Left colon (tissue), 2 donors: ENCODE measurements at regions not wholly inside any gene's neighbourhood (a gene's known extent, or its start where the extent isn't known, plus 50 kb on each side); places are given as distances from the start of the nearest gene placed in this dataset.
"Not testable (repeated sequence)": the region's sequence is repeated elsewhere in the genome, so short reads cannot be mapped to it uniquely, and the experiment has no call there.

Experiments used
- ATAC-seq: fragments of 200-7000 bp; cut with Tn5 transposase; one replicate; pipeline ENCODE4 v1.9.1; 2020; ENCODE audit warnings: mild to moderate bottlenecking, moderate library complexity
- DNase-seq, 2 donors: peaks; one replicate each; pipeline ENCODE4 v3.0.0-alpha.2; 2020
- intact Hi-C, 2 donors: fragments of 100-400 bp; cut with DNase I in 1 of 2; cut with micrococcal nuclease in 1 of 2; formaldehyde crosslinking; loops; one replicate each; pipeline versions ENCODE4 v1.11.2 to v1.14.0; 2022; cut with DNase I, micrococcal nuclease
- donor health status: DM: no; HTN: no; CAD: no.
- donor health status: DM: yes; HTN: yes; CAD: no.

DNA sequence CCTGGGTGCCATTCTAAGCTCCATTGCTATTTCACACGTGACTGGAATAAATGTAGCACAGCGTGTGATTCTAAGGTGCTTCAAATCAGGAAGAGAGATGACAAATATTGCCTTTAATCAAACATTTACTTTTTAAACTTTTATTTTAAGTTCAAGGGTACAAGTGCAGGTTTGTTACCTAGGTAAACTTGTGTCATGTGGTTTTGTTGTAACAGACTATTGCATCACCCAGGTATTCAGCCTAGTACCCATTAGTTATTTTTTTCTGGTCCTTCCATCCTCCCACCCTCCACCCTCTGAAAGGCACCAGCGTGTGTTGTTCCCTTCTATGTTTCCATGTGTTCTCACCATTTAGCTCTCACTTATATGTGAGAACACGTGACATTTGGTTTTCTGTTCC, 510.8 kb downstream of the PLOD2 start:
- no peak for DNase-seq
- ATAC-seq, result no peak
- intact Hi-C loops, result no loop called here

DNA sequence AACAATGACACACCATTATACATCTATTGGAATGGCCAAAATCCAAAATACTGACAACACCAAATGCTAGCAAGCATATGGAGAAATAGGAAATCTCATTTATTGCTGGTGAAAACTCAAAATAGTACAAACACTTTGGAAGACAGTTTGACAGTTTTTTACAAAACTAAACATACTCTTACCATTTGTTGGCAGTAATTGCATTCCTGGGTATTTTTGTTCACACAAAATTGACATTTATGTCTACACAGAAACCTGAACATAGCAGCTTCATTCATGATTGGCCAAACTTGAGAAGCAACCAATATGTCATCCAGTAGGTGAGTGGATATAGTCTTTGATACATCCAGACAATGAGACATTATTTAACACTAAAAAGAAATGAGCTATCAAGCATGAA, 489.9 kb downstream of the PLOD2 start:
- intact Hi-C loops, result no loop called here
- DNase-seq (no peak), ATAC-seq (no peak)

DNA sequence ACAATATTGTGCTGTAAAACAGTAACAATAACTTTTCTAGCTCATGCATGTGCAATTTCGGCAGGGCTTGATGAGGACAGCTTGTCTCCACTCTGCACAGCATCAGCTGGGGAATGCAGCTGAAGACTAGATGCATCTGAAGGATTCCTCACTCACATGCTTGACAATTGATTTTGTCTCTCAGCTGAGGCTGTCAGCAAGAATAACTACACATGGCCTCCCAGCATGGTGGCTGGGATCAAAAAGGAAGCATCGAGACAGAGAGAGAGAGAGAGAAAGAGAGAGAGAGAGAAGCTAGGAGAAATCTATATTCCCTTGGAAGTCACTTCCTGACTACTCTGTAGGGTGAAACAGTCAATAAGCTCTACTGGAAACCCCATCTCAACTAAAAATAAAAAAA, 487.1 kb downstream of the PLOD2 start:
- DNase-seq (no peak), ATAC-seq (no peak)
- intact Hi-C loops, result no loop called here

DNA sequence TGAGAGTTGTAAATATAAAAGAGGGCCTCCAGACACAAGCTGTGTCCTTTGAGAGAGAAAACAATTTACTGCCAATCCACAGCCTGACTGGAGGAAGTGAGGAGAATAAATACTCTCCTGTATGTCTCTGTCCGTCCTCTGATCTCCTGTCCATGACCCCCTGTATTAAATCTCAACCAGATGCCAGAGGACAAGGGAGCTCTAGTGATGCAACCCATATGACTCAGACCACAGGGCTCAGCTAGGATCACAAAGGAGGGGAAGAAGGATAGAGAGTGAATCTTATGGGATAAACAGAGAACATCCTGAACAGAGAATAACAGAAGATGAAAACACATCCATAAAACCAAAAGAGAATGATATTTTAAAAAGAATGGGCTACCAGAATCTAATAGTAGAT, 482.6 kb downstream of the PLOD2 start:
- no peak for ATAC-seq
- intact Hi-C loops, result no loop called here

DNA sequence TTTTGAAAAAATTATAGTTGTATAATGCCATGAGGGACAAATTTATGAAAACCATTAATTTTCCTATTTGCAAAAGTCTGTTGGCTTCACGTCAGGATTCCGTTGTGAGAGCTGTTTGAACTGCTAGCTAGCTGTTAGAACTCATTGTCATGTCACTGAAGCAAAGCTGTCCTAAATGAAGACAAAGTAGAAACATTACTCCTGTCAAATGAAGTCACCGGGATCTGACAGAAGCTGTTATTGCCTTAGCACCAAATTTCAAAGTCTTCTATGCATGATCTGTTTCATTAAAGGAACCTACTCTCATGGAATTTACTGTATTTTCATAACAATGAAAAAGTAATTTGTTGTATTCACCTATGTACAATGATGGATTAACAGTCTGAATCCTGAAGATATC, 479.8 kb downstream of the PLOD2 start:
- ATAC-seq (no peak), DNase-seq (no peak)
- intact Hi-C loops, result no loop called here

More for the DNA sequence above, 482.6 kb downstream of the PLOD2 start:
- DNase-seq, result no peak

DNA sequence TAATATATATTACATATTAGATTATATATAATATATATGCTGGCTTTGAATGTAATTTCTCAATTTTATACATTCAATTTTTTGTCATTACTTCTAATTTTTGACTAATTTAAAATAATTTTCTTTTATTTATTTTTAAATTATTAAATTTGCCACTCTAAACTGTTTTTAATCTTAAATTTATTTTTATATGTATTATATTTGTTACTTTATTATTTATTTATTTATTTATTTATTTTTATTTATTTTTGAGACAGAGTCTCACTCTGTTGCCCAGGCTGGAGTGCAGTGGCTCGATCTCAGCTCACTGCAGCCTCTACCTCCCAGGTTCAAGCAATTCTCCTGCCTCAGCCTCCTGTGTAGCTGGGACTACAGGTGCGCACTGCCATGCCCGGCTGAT, 473.0 kb downstream of the PLOD2 start:
- ATAC-seq, DNase-seq, intact Hi-C loops: not testable (repeated sequence)

DNA sequence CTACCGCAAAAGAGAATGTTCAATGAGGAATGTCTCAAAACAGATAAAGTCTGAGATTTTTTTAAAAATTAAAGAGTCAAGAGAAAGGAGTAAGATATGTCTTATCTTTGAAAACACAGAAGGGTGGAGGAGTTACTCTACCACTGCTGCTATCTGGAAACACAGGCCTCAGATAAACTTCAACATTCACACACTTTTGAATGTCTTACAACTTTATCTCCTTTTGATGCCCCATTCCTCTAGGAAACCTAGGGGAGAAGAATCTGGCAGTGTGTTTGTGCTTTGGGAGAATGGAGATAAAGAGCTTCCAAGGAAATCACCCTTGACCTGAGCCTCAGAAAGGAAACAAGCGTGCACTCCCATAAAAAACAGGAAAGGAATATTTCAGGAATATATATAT, 468.2 kb downstream of the PLOD2 start:
- DNase-seq, result no peak
- no peak for ATAC-seq
- intact Hi-C loops, result no loop called here

DNA sequence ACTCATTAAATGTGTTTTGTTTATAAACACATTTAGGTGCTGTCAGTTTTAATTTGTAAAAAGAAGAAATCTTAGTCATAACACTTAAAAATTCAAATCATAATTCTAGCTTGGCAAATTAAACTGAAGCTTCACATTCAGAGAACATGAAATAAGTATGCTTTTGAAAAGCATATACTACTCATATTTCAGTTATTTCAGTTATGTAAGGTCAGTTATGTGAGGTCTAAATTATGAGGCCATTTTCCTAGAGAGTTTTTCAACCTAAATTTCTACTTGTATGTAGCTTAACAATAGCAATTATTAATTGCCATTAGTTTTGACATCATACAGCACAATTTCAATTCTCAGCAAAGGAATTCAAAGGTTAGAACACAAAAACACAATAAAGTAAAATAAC, 465.0 kb downstream of the PLOD2 start:
- ATAC-seq, result no peak

DNA sequence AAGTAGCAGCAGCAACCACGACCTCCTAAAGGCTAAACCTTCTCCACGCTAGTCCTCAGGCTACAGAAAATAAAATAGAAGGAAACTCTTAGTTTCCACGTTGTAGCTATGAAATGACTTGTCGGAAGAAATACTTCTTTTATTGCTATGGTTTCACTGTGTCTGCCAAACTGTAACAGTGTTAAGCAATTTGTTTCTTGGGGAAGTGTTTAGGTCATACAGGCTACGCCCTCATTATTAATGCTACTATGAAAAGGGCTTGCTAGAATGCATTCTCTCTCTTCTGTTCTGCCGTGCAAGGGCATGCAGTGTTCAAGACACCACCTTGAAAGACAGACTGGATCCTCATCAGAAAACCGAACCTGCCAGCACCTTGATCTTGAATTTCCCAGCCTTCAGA, 462.7 kb downstream of the PLOD2 start:
- intact Hi-C loops, result no loop called here
- DNase-seq (no peak), ATAC-seq (no peak)

More for the DNA sequence above, 465.0 kb downstream of the PLOD2 start:
- intact Hi-C loops, result no loop called here
- no peak for DNase-seq

DNA sequence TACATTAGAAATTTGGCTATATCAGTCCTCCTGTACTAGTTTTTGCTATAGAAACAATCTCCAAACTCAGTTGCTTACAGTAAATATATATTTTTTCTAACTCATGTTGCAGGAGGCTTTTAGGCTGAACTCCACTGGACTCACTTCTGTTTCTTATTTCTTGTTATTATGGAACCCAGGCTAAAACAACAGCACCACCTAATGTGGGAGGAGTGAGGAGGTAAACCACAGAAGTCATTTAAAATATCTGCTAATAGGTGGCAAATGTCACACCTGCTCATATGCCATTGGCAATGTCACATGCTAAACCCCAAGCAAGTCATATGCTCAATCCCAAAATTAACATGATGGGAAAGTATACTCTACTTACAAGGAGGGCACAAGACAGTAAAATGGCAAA, 462.2 kb downstream of the PLOD2 start:
- intact Hi-C loops, result no loop called here
- DNase-seq (no peak), ATAC-seq (no peak)

DNA sequence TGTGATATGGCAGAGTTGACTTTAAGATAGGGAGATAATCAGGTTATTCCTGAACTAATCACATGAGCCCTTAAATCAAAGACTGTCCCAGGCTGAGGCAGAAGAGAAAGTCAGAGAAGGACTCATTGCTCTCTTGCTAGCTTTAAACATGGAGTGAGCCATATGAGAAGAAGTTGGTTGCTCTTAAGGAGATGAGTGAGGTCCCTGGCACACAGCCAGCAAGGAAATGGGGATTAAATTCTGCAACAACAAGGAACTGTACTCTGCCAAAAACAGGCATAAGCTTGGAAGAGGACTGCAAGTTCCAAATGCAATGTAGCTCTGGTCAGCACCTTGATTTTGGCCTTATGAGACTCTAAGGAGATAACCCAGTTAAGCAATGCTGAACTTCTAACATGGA, 457.0 kb downstream of the PLOD2 start:
- no peak for ATAC-seq
- intact Hi-C loops, result no loop called here
- no peak for DNase-seq

DNA sequence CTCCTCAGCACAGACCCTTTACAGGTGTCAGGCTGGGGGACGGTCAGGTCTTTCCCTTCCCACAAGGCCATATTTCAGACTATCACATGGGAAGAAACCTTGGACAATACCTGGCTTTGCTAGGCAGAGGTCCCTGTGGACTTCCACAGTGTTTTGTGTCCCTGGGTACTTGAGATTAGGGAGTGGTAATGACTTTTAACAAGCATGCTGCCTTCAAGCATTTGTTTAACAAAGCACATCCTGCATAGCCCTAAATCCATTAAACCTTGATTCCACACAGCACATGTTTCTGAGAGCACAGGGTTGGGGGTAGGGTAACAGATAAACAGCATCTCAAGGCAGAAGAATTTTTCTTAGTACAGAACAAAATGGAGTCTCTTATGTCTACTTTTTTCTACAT, 451.2 kb downstream of the PLOD2 start:
- ATAC-seq, intact Hi-C loops, DNase-seq: not testable (repeated sequence)

DNA sequence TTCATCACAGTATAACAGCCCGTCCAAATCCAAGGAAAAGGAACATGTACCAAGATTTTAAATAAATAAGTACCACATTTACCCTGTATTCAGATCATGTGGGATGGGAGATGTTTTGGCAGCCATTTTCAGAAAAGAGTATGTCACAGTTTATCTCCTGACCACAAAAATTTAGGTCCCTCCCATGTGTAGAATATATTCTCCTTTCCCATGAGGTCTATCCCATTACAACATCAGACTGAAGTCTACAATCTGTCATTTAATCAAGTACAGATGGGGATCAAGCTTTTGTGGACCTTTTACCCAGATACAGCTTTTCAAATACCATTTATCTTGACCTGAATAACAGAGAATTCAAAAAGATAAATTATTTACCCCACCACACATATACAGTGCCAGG, 444.5 kb downstream of the PLOD2 start:
- ATAC-seq (no peak), DNase-seq (no peak)
- intact Hi-C loops, result no loop called here

DNA sequence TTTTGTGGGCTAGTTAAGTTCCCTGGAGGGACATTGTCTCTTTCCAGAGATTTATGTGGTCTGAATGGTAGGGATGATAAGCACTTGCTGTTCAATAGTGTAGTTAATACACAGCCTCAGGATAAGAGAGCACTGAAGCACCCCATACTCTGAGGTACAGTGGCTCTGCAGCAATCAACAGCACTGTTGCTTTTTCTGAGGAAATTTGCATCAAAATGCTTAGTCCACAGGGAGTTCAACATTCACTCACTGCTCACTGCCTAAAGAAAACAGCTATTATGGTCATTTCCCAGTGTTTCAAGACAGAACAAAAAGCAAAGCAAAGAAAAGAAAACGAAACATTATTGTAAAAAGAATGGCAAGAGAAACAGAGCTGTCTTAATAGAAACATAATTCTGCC, 441.9 kb downstream of the PLOD2 start:
- ATAC-seq, result no peak
- intact Hi-C loops, result no loop called here
- no peak for DNase-seq

DNA sequence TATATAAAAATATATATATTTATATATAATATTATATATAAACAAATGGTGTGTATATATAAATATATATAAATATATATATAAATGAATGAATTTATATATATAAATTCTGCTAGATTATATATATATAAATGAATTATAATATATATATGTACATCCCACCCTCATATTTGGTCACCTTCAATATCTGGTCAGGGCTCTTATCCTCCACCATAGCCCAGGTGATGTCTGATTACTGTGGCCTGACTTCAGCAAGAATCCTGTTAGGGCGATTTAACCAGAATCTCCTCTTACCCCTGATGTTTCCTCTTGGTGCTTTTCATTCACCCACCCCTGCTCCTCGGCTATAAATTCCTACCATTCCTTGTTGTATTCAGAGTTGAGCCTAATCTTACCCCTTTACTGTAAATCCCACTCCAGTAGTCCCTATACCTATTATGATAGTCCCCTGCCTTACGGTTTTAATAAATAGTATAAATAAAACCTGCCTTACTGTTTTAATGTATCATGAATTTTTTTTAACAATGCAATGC, 439.6 kb downstream of the PLOD2 start:
- DNase-seq, result no peak
- ATAC-seq, result no peak
- intact Hi-C loops, result no loop called here

DNA sequence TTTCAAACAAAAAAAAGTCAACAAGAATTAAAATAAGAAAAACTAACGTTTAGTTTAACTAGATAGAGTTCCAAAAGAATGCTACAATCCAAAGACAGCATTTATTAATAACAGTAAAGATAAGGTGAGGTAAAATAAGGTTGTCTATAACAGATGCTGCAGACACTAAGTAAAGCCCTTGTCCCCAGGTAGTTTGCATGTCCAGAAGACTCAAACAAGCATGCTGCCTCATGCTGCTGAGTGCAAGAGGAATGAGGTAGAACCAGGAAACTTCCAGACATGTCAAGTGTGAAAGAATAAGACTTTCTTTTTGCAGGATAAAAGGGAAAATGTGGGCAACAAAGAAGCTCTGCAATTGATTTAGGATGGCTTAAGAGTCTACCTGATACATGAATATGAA, 439.2 kb downstream of the PLOD2 start:
- DNase-seq, result no peak
- intact Hi-C loops, result no loop called here
- ATAC-seq, result no peak

DNA sequence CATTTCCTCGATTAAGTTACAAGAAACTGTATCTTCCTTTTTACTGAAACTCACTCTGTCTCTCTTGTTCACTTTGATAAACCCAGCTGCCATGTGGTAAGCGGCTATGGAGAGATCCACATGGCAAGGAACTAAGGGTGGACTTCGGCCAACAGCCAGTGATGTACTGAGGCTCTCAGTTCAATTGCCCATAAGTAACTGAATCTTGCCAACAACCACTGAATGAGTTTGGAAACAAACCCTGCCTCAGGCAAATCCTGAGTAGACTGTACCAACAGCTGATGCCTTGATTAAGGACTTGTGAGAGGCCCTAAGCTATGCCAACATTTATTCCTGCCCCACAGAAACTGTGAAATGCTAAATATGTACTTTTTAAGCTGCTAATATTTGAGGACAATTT, 433.5 kb downstream of the PLOD2 start:
- intact Hi-C loops, result no loop called here
- ATAC-seq (no peak), DNase-seq (no peak)

DNA sequence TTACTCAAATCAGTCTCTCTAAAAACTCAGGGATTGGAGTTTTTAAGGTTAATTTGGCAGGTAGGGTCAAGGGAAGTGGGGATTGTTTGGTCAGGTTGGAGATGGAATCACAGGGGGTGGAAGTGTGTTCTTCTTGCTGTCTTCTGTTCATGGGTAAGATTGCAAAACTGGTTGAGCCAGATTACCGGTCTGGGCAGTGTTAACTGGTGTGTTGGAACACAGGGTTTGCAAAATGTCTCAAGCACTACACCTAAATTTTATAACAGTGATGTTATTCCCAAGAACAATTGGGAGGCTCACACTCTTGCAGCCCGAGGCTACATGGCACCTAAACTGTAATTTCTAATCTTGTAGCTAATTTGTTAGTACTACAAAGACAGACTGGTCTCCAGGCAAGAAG, 425.4 kb downstream of the PLOD2 start:
- DNase-seq (no peak), ATAC-seq (no peak)
- intact Hi-C loops, result no loop called here

DNA sequence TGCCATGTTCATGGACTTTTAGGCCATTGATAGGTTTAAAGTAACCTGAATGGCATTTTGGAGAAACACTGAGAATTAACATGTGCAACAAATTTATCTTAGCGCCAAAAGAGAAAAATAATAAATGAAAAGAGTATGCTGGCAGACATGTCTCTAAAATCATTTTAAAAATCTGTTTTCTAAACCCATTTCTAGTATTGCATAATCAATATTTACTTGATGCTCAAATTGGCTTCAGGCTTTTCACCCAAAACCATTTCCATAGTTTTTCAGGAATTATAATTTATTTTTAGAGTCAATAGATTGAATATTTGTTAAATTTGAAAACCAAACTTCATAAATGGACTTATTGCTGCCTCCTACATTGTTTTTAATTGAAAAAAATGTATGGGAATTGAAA, 423.0 kb downstream of the PLOD2 start:
- DNase-seq (no peak), ATAC-seq (no peak)
- intact Hi-C loops, result no loop called here

DNA sequence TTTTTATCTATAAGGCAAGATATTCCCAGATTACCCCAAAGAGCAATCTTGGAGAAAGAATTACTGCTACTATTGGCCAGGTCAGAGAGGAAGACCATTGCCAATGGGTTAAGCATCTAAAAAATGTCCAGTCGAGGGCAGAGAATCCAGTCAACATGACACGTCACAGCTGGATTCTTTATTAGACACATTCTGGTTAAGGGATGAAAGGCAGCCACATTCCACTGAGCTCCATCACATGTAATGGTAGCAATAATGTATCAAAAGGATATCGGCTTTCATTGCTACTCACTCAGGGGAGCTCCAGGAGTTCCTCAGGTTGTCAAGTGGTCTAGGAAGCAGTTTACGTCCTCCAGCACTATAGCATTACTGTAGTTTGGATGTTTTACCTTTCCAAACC, 421.1 kb downstream of the PLOD2 start:
- ATAC-seq, result no peak
- DNase-seq, result no peak
- intact Hi-C loops, result no loop called here

DNA sequence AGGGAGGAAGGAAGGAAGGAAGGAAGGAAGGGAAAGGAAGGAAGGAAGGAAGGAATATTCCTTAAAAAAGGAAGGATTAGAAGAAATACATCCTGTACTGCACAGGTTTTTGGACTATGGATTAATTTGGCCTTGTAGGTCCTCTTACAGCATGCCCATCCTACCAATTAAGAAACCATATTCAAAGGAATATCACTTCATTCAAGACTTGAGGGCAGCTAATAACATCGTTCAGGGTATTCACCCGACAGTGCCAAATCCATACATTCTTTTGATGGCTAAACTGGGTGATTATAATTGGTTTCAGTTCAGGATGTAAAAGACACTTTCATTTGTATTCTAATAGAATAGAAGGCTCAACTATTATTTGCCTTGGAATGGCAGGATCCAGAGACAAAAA, 410.3 kb downstream of the PLOD2 start:
- no peak for ATAC-seq
- intact Hi-C loops, result no loop called here
- DNase-seq, result no peak

DNA sequence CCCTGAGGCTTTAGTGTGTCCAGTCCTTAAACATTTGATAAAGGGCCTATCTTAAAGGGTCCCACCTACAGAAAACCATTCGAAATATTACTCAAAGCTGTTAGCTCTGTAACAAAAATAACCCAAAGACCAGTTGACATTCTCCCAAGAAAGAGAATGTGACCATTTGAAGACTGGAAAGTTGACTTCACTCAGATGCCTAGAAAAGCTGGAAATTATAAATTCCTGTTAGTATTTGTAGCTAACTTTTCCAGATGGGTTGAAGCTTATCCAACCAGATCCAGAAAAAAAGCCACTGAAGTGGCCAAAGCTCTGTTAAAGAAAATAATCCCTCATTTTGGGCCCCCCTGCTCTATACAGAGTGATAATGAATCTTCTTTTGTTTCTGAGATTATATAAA, 408.4 kb downstream of the PLOD2 start:
- intact Hi-C loops, result no loop called here
- DNase-seq, result no peak
- no peak for ATAC-seq
